ENCODE measurements at regions not wholly inside any gene's neighbourhood (a gene's known extent, or its start where the extent isn't known, plus 50 kb on each side); places are given as distances from the start of the nearest gene placed in this dataset.
A peak's percentile ranks its signal among the peaks of the same experiment; 100 is the strongest.

- H3K36me3 ChIP-seq (ENCODE audit: control insufficient read depth in 1 of 2, insufficient read depth in 2 of 2, low read length in 2 of 2), result no peaks in the 10 kb centered on the region
Measured at GRCh38 chr9:777978-778377, 63.5 kb upstream of the DMRT1 start.

GRCh38 chr9:784202-784601 is 57.3 kb upstream of the DMRT1 start:
- Histone ChIP-seq H3K27me3 (ENCODE audit: insufficient read depth, low read length) (no peaks in the 10 kb centered on the region), H3K18ac (ENCODE audit: low read length) (no peak overlapping the region), H3K23ac (ENCODE audit: low read length) (no peak overlapping the region), H2BK12ac (ENCODE audit: low read length) (peak overlapping the region; percentile 25), H4K8ac (ENCODE audit: low read depth, low read length) (no peak overlapping the region), H3K4me2 (ENCODE audit: low read length) (no peak overlapping the region), H3K14ac (ENCODE audit: low read length) (peak overlapping the region; percentile 33), H2AK5ac (ENCODE audit: low read length) (peak overlapping the region; percentile 10), H3K4me1 (ENCODE audit: control insufficient read depth in 1 of 2, insufficient read depth in 2 of 2, low read length in 2 of 2) (peaks cover 6 to 7% of the 10 kb centered on the region in 2 experiments), H3K4ac (ENCODE audit: low read depth, low read length) (no peak overlapping the region), H3K36me3 (ENCODE audit: control insufficient read depth in 1 of 2, insufficient read depth in 2 of 2, low read length in 2 of 2) (no peaks in the 10 kb centered on the region), H3K79me1 (ENCODE audit: low read length) (peaks cover 8% of the 10 kb centered on the region), H3K27ac (ENCODE audit: low read depth, low read length) (no peak overlapping the region), H3K4me3 (ENCODE audit: low read depth, low read length) (no peak overlapping the region), H4K91ac (ENCODE audit: low read depth, low read length) (peak overlapping the region; percentile 25), H3K9ac (ENCODE audit: low read length) (no peak overlapping the region), H2BK5ac (ENCODE audit: low read depth, low read length, poor library complexity) (peak overlapping the region; percentile 46), H3K9me3 (ENCODE audit: insufficient read depth, low read depth, low read length) (no peaks in the 10 kb centered on the region), H2BK120ac (ENCODE audit: insufficient read depth, low read length, poor library complexity) (peak overlapping the region; percentile 1), H2AFZ (ENCODE audit: insufficient read depth, low read length, poor library complexity) (no peak overlapping the region), H3K79me2 (ENCODE audit: control insufficient read depth, insufficient read depth, low read length, poor library complexity) (peaks cover 2% of the 10 kb centered on the region), H4K12ac (ENCODE audit: low read depth, low read length) (no peak overlapping the region)
- DNase-seq, result peak; percentile 34 to 68
- no CpG with 5 or more reads among the region's 1 CpG for WGBS (ENCODE audit: extremely low coverage, insufficient coverage, insufficient read length)

More at GRCh38 chr9:777978-778377, 63.5 kb upstream of the DMRT1 start:
- Histone ChIP-seq H3K4me3 (ENCODE audit: low read depth, low read length) (no peak overlapping the region), H3K27ac (ENCODE audit: low read depth, low read length) (no peak overlapping the region), H3K4me2 (ENCODE audit: low read length) (no peak overlapping the region), H2BK5ac (ENCODE audit: low read depth, low read length, poor library complexity) (no peak overlapping the region), H3K4me1 (ENCODE audit: control insufficient read depth in 1 of 2, insufficient read depth in 2 of 2, low read length in 2 of 2) (no peaks in the 10 kb centered on the region), H4K91ac (ENCODE audit: low read depth, low read length) (no peak overlapping the region), H3K4ac (ENCODE audit: low read depth, low read length) (no peak overlapping the region), H2BK120ac (ENCODE audit: insufficient read depth, low read length, poor library complexity) (no peak overlapping the region), H3K79me2 (ENCODE audit: control insufficient read depth, insufficient read depth, low read length, poor library complexity) (no peaks in the 10 kb centered on the region), H3K18ac (ENCODE audit: low read length) (no peak overlapping the region), H3K14ac (ENCODE audit: low read length) (no peak overlapping the region), H4K12ac (ENCODE audit: low read depth, low read length) (no peak overlapping the region), H2AK5ac (ENCODE audit: low read length) (no peak overlapping the region), H2BK12ac (ENCODE audit: low read length) (no peak overlapping the region), H3K23ac (ENCODE audit: low read length) (no peak overlapping the region), H4K8ac (ENCODE audit: low read depth, low read length) (no peak overlapping the region), H3K79me1 (ENCODE audit: low read length) (no peaks in the 10 kb centered on the region), H3K27me3 (ENCODE audit: insufficient read depth, low read length) (no peaks in the 10 kb centered on the region), H2AFZ (ENCODE audit: insufficient read depth, low read length, poor library complexity) (no peak overlapping the region), H3K9ac (ENCODE audit: low read length) (no peak overlapping the region), H3K9me3 (ENCODE audit: insufficient read depth, low read depth, low read length) (peaks cover 2% of the 10 kb centered on the region)
- no peak for DNase-seq

- Histone ChIP-seq H2AK5ac (ENCODE audit: low read length) (no peak overlapping the region), H3K27me3 (ENCODE audit: insufficient read depth, low read length) (no peaks in the 10 kb centered on the region), H3K23ac (ENCODE audit: low read length) (no peak overlapping the region), H3K9me3 (ENCODE audit: insufficient read depth, low read depth, low read length) (no peaks in the 10 kb centered on the region), H3K27ac (ENCODE audit: low read depth, low read length) (peak overlapping the region; percentile 4), H3K4me1 (ENCODE audit: control insufficient read depth in 1 of 2, insufficient read depth in 2 of 2, low read length in 2 of 2) (peaks cover 6 to 7% of the 10 kb centered on the region in 2 experiments), H2BK120ac (ENCODE audit: insufficient read depth, low read length, poor library complexity) (no peak overlapping the region), H3K18ac (ENCODE audit: low read length) (no peak overlapping the region), H3K14ac (ENCODE audit: low read length) (no peak overlapping the region), H3K4me3 (ENCODE audit: low read depth, low read length) (no peak overlapping the region), H2BK12ac (ENCODE audit: low read length) (no peak overlapping the region), H4K12ac (ENCODE audit: low read depth, low read length) (no peak overlapping the region), H3K79me2 (ENCODE audit: control insufficient read depth, insufficient read depth, low read length, poor library complexity) (peaks cover 2% of the 10 kb centered on the region), H2AFZ (ENCODE audit: insufficient read depth, low read length, poor library complexity) (no peak overlapping the region), H3K4ac (ENCODE audit: low read depth, low read length) (no peak overlapping the region), H4K8ac (ENCODE audit: low read depth, low read length) (no peak overlapping the region), H4K91ac (ENCODE audit: low read depth, low read length) (no peak overlapping the region), H3K79me1 (ENCODE audit: low read length) (peaks cover 8% of the 10 kb centered on the region), H3K9ac (ENCODE audit: low read length) (no peak overlapping the region), H3K36me3 (ENCODE audit: control insufficient read depth in 1 of 2, insufficient read depth in 2 of 2, low read length in 2 of 2) (no peaks in the 10 kb centered on the region), H3K4me2 (ENCODE audit: low read length) (no peak overlapping the region), H2BK5ac (ENCODE audit: low read depth, low read length, poor library complexity) (no peak overlapping the region)
- no CpG with 5 or more reads among the region's 2 CpGs for WGBS (ENCODE audit: extremely low coverage, insufficient coverage, insufficient read length)
- DNase-seq, result peak; percentile 90 to 97
Measured at GRCh38 chr9:784916-785315, 56.6 kb upstream of the DMRT1 start.

GRCh38 chr9:785997-786396 is 55.5 kb upstream of the DMRT1 start:
- Histone ChIP-seq H4K8ac (ENCODE audit: low read depth, low read length) (peak overlapping the region; percentile 9), H3K4me2 (ENCODE audit: low read length) (no peak overlapping the region), H3K36me3 (ENCODE audit: control insufficient read depth in 1 of 2, insufficient read depth in 2 of 2, low read length in 2 of 2) (no peaks in the 10 kb centered on the region), H4K12ac (ENCODE audit: low read depth, low read length) (no peak overlapping the region), H4K91ac (ENCODE audit: low read depth, low read length) (peak overlapping the region; percentile 32), H3K9me3 (ENCODE audit: insufficient read depth, low read depth, low read length) (no peaks in the 10 kb centered on the region), H3K23ac (ENCODE audit: low read length) (no peak overlapping the region), H3K4ac (ENCODE audit: low read depth, low read length) (no peak overlapping the region), H2BK12ac (ENCODE audit: low read length) (no peak overlapping the region), H3K27me3 (ENCODE audit: insufficient read depth, low read length) (no peaks in the 10 kb centered on the region), H2BK120ac (ENCODE audit: insufficient read depth, low read length, poor library complexity) (no peak overlapping the region), H2AK5ac (ENCODE audit: low read length) (peak overlapping the region; percentile 24), H3K79me1 (ENCODE audit: low read length) (peaks cover 8% of the 10 kb centered on the region), H3K9ac (ENCODE audit: low read length) (no peak overlapping the region), H3K18ac (ENCODE audit: low read length) (no peak overlapping the region), H3K4me3 (ENCODE audit: low read depth, low read length) (no peak overlapping the region), H3K14ac (ENCODE audit: low read length) (no peak overlapping the region), H3K27ac (ENCODE audit: low read depth, low read length) (no peak overlapping the region), H3K4me1 (ENCODE audit: control insufficient read depth in 1 of 2, insufficient read depth in 2 of 2, low read length in 2 of 2) (peaks cover 6 to 7% of the 10 kb centered on the region in 2 experiments), H3K79me2 (ENCODE audit: control insufficient read depth, insufficient read depth, low read length, poor library complexity) (peaks cover 2% of the 10 kb centered on the region), H2AFZ (ENCODE audit: insufficient read depth, low read length, poor library complexity) (no peak overlapping the region), H2BK5ac (ENCODE audit: low read depth, low read length, poor library complexity) (no peak overlapping the region)
- no peak for DNase-seq
- WGBS (ENCODE audit: extremely low coverage, insufficient coverage, insufficient read length), result no CpG with 5 or more reads among the region's 5 CpGs

Measured in trophoblast cell (in vitro differentiated cells and primary cell).